ENCODE measurements at regions not wholly inside any gene's neighbourhood (a gene's known extent, or its start where the extent isn't known, plus 50 kb on each side); places are given as distances from the start of the nearest gene placed in this dataset.

GRCh38 chr2:145687442-145688134 is 1167.7 kb upstream of the ZEB2 start:
- TF ChIP-seq CTCF (IDR thresholded peaks at IDR 0.05) (no peak), POLR2A (IDR thresholded peaks at IDR 0.05) (no peak)
